Activated CD4-positive, alpha-beta T cell treated with anti-CD3 and anti-CD28 coated beads for 36 hours (primary cell): ENCODE measurements at regions not wholly inside any gene's neighbourhood (a gene's known extent, or its start where the extent isn't known, plus 50 kb on each side); places are given as distances from the start of the nearest gene placed in this dataset.

Source experiments
- ATAC-seq: fragments of 200-7000 bp; cut with Tn5 transposase; one replicate; pipeline ENCODE4 v1.10.0; 2021; ENCODE audit warnings: mild to moderate bottlenecking, moderate library complexity
- CTCF ChIA-PET: fragments of 350-600 bp; sonication (Branson Sonifier 250); formaldehyde crosslinking; loops from one replicate; lab custom pipeline; 2021; ENCODE audit warnings: antibody characterized with exemption; lab: Charles Lee
- POLR2A ChIA-PET: fragments of 350-600 bp; sonication (Branson Sonifier 250); formaldehyde crosslinking; loops from one replicate; lab custom pipeline; 2021; ENCODE audit warnings: antibody characterized with exemption, inconsistent platforms; lab: Charles Lee
- DNase-seq: peaks from one replicate; pipeline ENCODE4 v3.0.0-alpha.2; 2020
- H3K27ac Mint-ChIP-seq: one replicate; pipeline ENCODE4 v1.8.0; 2021; ENCODE audit warnings: mixed read lengths
- H3K27me3 Mint-ChIP-seq: one replicate; pipeline ENCODE4 v1.8.0; 2021; ENCODE audit warnings: mixed read lengths
- H3K36me3 Mint-ChIP-seq: one replicate; pipeline ENCODE4 v1.8.0; 2021; ENCODE audit warnings: low read depth, mixed read lengths
- H3K4me1 Mint-ChIP-seq: one replicate; pipeline ENCODE4 v1.8.0; 2021; ENCODE audit warnings: mixed read lengths
- H3K4me3 Mint-ChIP-seq: one replicate; pipeline ENCODE4 v1.8.0; 2021; ENCODE audit warnings: mild to moderate bottlenecking, moderate library complexity, mixed read lengths
- H3K9me3 Mint-ChIP-seq: one replicate; pipeline ENCODE4 v1.8.0; 2021; ENCODE audit warnings: low read depth, mixed read lengths
- intact Hi-C, 2 experiments: fragments of 100-400 bp; cut with DNase I in 1 of 2; cut with micrococcal nuclease in 1 of 2; formaldehyde crosslinking; loops; one replicate each; pipeline versions ENCODE4 v1.14.2 to v1.15.1; 2022 to 2024; cut with DNase I, micrococcal nuclease

GRCh38 chr6:15074806-15075205 lies 171.1 kb upstream of the JARID2 start:
- POLR2A ChIA-PET, result no interaction called here
- Mint-ChIP-seq H3K4me1 (peaks cover 13% of the 10 kb centered on the region), H3K36me3 (no peaks in the 10 kb centered on the region), H3K27ac (no peak overlapping the region), H3K9me3 (no peaks in the 10 kb centered on the region), H3K27me3 (no peaks in the 10 kb centered on the region), H3K4me3 (no peak overlapping the region)
- no peak for DNase-seq
- intact Hi-C loops, result no loop called here
- CTCF ChIA-PET, result interaction anchor here (0.6 kb wide), 1 partner anchor 866 kb away, joined by 3 read pairs; no protein-coding TSS in a partner anchor
- ATAC-seq, result no peak

- POLR2A ChIA-PET, result no interaction called here
- Mint-ChIP-seq H3K27me3 (no peaks in the 10 kb centered on the region), H3K9me3 (no peaks in the 10 kb centered on the region), H3K4me1 (peaks cover 13% of the 10 kb centered on the region), H3K36me3 (no peaks in the 10 kb centered on the region), H3K27ac (no peak overlapping the region), H3K4me3 (no peak overlapping the region)
- DNase-seq, result no peak
- ATAC-seq, result no peak
- intact Hi-C loops, result no loop called here
- CTCF ChIA-PET, result interaction anchor here (1.0 kb wide), 1 partner anchor 38 kb away, joined by 4 read pairs; no protein-coding TSS in a partner anchor
Measured at GRCh38 chr6:15076565-15076964, 169.3 kb upstream of the JARID2 start.

- DNase-seq, result no peak
- ChIA-PET POLR2A (no interaction called here), CTCF (no interaction called here)
- Mint-ChIP-seq H3K9me3 (no peaks in the 10 kb centered on the region), H3K27ac (no peak overlapping the region), H3K36me3 (no peaks in the 10 kb centered on the region), H3K4me1 (peaks cover 13% of the 10 kb centered on the region), H3K27me3 (no peaks in the 10 kb centered on the region), H3K4me3 (no peak overlapping the region)
- intact Hi-C loops, result no loop called here
- ATAC-seq, result no peak
Measured at GRCh38 chr6:15077006-15077405, 168.9 kb upstream of the JARID2 start.

GRCh38 chr6:15077961-15078360 lies 167.9 kb upstream of the JARID2 start:
- no peak overlapping the region for H3K4me3 Mint-ChIP-seq
- no peaks in the 10 kb centered on the region for H3K9me3 Mint-ChIP-seq
- H3K36me3 Mint-ChIP-seq, result no peaks in the 10 kb centered on the region
- POLR2A ChIA-PET, result no interaction called here
- DNase-seq (no peak), ATAC-seq (no peak)
- intact Hi-C loops, result no loop called here
- CTCF ChIA-PET, result no interaction called here
- peaks cover 13% of the 10 kb centered on the region for H3K4me1 Mint-ChIP-seq
- no peak overlapping the region for H3K27ac Mint-ChIP-seq
- H3K27me3 Mint-ChIP-seq, result no peaks in the 10 kb centered on the region

- Mint-ChIP-seq H3K27me3 (no peaks in the 10 kb centered on the region), H3K27ac (no peak overlapping the region), H3K4me3 (no peak overlapping the region), H3K9me3 (no peaks in the 10 kb centered on the region), H3K4me1 (peaks cover 6% of the 10 kb centered on the region), H3K36me3 (no peaks in the 10 kb centered on the region)
- DNase-seq, result no peak
- CTCF ChIA-PET, result no interaction called here
- intact Hi-C loops, result loop anchor here in 1 of 2 experiments (1.0 kb wide), 1 partner anchor 135 kb away; no protein-coding TSS in a partner anchor
- ATAC-seq, result no peak
- POLR2A ChIA-PET, result no interaction called here
Measured at GRCh38 chr6:15079288-15079817, 166.5 kb upstream of the JARID2 start.

GRCh38 chr6:15080895-15081294 lies 165.0 kb upstream of the JARID2 start:
- intact Hi-C loops, result no loop called here
- Mint-ChIP-seq H3K27me3 (no peaks in the 10 kb centered on the region), H3K4me3 (no peak overlapping the region), H3K27ac (no peak overlapping the region), H3K4me1 (peaks cover 6% of the 10 kb centered on the region), H3K36me3 (no peaks in the 10 kb centered on the region), H3K9me3 (no peaks in the 10 kb centered on the region)
- DNase-seq, result no peak
- CTCF ChIA-PET, result no interaction called here
- ATAC-seq, result no peak
- POLR2A ChIA-PET, result no interaction called here

GRCh38 chr6:15081447-15081846 lies 164.4 kb upstream of the JARID2 start:
- no peak for ATAC-seq

GRCh38 chr6:15082708-15083107 lies 163.2 kb upstream of the JARID2 start:
- intact Hi-C loops, result no loop called here
- no peak for DNase-seq
- Mint-ChIP-seq H3K27me3 (no peaks in the 10 kb centered on the region), H3K4me3 (no peak overlapping the region), H3K27ac (no peak overlapping the region), H3K36me3 (no peaks in the 10 kb centered on the region), H3K4me1 (peaks cover 3% of the 10 kb centered on the region), H3K9me3 (no peaks in the 10 kb centered on the region)
- ATAC-seq, result no peak
- ChIA-PET POLR2A (no interaction called here), CTCF (no interaction called here)

More at GRCh38 chr6:15081447-15081846, 164.4 kb upstream of the JARID2 start:
- DNase-seq, result no peak
- Mint-ChIP-seq H3K27ac (no peak overlapping the region), H3K9me3 (no peaks in the 10 kb centered on the region), H3K4me3 (no peak overlapping the region), H3K4me1 (peaks cover 6% of the 10 kb centered on the region), H3K27me3 (no peaks in the 10 kb centered on the region), H3K36me3 (no peaks in the 10 kb centered on the region)
- CTCF ChIA-PET, result no interaction called here
- intact Hi-C loops, result no loop called here
- POLR2A ChIA-PET, result no interaction called here

GRCh38 chr6:15086348-15087158 lies 159.3 kb upstream of the JARID2 start:
- Mint-ChIP-seq H3K9me3 (no peaks in the 10 kb centered on the region), H3K27ac (no peak overlapping the region), H3K36me3 (no peaks in the 10 kb centered on the region), H3K27me3 (no peaks in the 10 kb centered on the region), H3K4me1 (no peaks in the 10 kb centered on the region), H3K4me3 (no peak overlapping the region)
- intact Hi-C loops, result no loop called here
- POLR2A ChIA-PET, result no interaction called here
- ATAC-seq (no peak), DNase-seq (no peak)
- CTCF ChIA-PET, result interaction anchor here (0.6 to 0.7 kb wide), 2 partner anchors 613 to 975 kb away, joined by 3 read pairs; no protein-coding TSS in a partner anchor

- no peaks in the 10 kb centered on the region for H3K27me3 Mint-ChIP-seq
- CTCF ChIA-PET, result no interaction called here
- intact Hi-C loops, result no loop called here
- ATAC-seq (no peak), DNase-seq (no peak)
- no peak overlapping the region for H3K4me3 Mint-ChIP-seq
- no peak overlapping the region for H3K27ac Mint-ChIP-seq
- POLR2A ChIA-PET, result no interaction called here
- H3K9me3 Mint-ChIP-seq, result no peaks in the 10 kb centered on the region
- H3K36me3 Mint-ChIP-seq, result no peaks in the 10 kb centered on the region
- H3K4me1 Mint-ChIP-seq, result no peaks in the 10 kb centered on the region
Measured at GRCh38 chr6:15087186-15087589, 158.7 kb upstream of the JARID2 start.

GRCh38 chr6:15088904-15089568 lies 156.8 kb upstream of the JARID2 start:
- ATAC-seq (no peak), DNase-seq (no peak)
- no peaks in the 10 kb centered on the region for H3K4me1 Mint-ChIP-seq
- no peak overlapping the region for H3K4me3 Mint-ChIP-seq
- ChIA-PET POLR2A (no interaction called here), CTCF (no interaction called here)
- H3K27me3 Mint-ChIP-seq, result peaks cover 2% of the 10 kb centered on the region
- no peaks in the 10 kb centered on the region for H3K36me3 Mint-ChIP-seq
- no peaks in the 10 kb centered on the region for H3K9me3 Mint-ChIP-seq
- H3K27ac Mint-ChIP-seq, result no peak overlapping the region
- intact Hi-C loops, result no loop called here
